B cell (primary cell): ENCODE measurements at regions not wholly inside any gene's neighbourhood (a gene's known extent, or its start where the extent isn't known, plus 50 kb on each side); places are given as distances from the start of the nearest gene placed in this dataset.

Source experiments
- CTCF ChIP-seq: fragments of 200-600 bp; IDR thresholded peaks from one replicate; pipeline ENCODE4 v1.8.0; 2022; ENCODE audit warnings: antibody characterized with exemption, mild to moderate bottlenecking
- EZH2 ChIP-seq: IDR thresholded peaks from 2 replicates; pipeline ENCODE4 v1.6.1; 2012; ENCODE audit warnings: borderline replicate concordance, low read depth, mild to moderate bottlenecking, moderate library complexity, low read length; ENCODE audit not compliant: insufficient read depth, poor library complexity, severe bottlenecking

GRCh38 chr14:87567618-87568295, 425.2 kb downstream of the GALC start:
- TF ChIP-seq EZH2 = no peak
- no peak for TF ChIP-seq CTCF
